HEK293 (cell line): ENCODE measurements at regions not wholly inside any gene's neighbourhood (a gene's known extent, or its start where the extent isn't known, plus 50 kb on each side); places are given as distances from the start of the nearest gene placed in this dataset.

Experiments used
- KLF1 ChIP-seq: fragments of 450-650 bp; formaldehyde crosslinking; IDR thresholded peaks from 2 replicates; pipeline ENCODE4 v1.5.1; 2016; ENCODE audit warnings: missing biosample characterization, missing genetic modification characterization
- ZNF416 ChIP-seq: fragments of 450-650 bp; formaldehyde crosslinking; IDR thresholded peaks from 2 replicates; pipeline ENCODE4 v1.5.1; 2016; ENCODE audit warnings: missing biosample characterization, missing genetic modification characterization
- TF ChIP-seq, protein P1 (sequence below): fragments of 450-650 bp; formaldehyde crosslinking; IDR thresholded peaks from 2 replicates; pipeline ENCODE4 v1.5.1; 2016; ENCODE audit warnings: missing biosample characterization, missing genetic modification characterization

- TF ChIP-seq, protein P1, sequence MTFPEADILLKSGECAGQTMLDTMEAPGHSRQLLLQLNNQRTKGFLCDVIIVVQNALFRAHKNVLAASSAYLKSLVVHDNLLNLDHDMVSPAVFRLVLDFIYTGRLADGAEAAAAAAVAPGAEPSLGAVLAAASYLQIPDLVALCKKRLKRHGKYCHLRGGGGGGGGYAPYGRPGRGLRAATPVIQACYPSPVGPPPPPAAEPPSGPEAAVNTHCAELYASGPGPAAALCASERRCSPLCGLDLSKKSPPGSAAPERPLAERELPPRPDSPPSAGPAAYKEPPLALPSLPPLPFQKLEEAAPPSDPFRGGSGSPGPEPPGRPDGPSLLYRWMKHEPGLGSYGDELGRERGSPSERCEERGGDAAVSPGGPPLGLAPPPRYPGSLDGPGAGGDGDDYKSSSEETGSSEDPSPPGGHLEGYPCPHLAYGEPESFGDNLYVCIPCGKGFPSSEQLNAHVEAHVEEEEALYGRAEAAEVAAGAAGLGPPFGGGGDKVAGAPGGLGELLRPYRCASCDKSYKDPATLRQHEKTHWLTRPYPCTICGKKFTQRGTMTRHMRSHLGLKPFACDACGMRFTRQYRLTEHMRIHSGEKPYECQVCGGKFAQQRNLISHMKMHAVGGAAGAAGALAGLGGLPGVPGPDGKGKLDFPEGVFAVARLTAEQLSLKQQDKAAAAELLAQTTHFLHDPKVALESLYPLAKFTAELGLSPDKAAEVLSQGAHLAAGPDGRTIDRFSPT (tag by site-specific recombination): no peak
- no peak for TF ChIP-seq ZNF416 (tag by site-specific recombination)
- no peak for TF ChIP-seq KLF1
These were observed 1932.6 kb upstream of the TENM3 start for GRCh38 chr4:180310616-180311015.
